ENCODE measurements at regions not wholly inside any gene's neighbourhood (a gene's known extent, or its start where the extent isn't known, plus 50 kb on each side); places are given as distances from the start of the nearest gene placed in this dataset.

DNA sequence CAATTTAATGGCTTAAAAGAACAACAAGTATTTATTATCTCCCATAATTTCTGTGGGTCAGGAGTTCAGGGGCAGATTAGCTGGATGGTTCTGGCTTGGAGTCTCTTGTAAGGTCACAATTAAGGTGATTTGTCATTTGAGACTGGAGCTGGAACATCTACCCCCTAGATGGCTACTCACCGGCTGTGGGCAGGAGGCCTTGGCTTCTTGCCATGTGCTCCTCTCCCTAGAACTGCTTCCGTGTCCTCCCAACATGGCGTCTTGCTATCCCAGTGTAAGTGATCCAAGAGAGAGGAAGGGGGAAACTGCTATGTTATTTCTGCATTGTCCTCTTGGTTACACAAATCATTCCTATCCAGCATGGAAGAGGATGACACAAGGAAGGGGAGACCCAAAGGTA is 210.2 kb upstream of the ECI2 start:
- H3K36me3 ChIP-seq (replicated peaks in 1 of 2; ENCODE audit: control insufficient read depth in 2 of 2, insufficient read depth in 2 of 2, low read length in 2 of 2), result no peaks in the 10 kb centered on the region
- no peak overlapping the region for H2BK5ac ChIP-seq (ENCODE audit: low read length)
- H3K9ac ChIP-seq (ENCODE audit: low read depth, low read length, poor library complexity), result no peak overlapping the region
- H3K4me1 ChIP-seq (ENCODE audit: control insufficient read depth in 2 of 2, insufficient read depth in 1 of 2, low read depth in 1 of 2, low read length in 2 of 2), result peaks cover 0 to 4% of the 10 kb centered on the region in 2 donors
- H3K27me3 ChIP-seq (ENCODE audit: control insufficient read depth in 3 of 3, insufficient read depth in 3 of 3, low read depth in 1 of 3, low read length in 3 of 3), result no peaks in the 10 kb centered on the region
- H4K91ac ChIP-seq (ENCODE audit: low read depth, low read length, poor library complexity), result no peak overlapping the region
- H3K23ac ChIP-seq (ENCODE audit: low read depth, low read length, poor library complexity), result no peak overlapping the region
- no peak overlapping the region for H3K4me3 ChIP-seq (ENCODE audit: low read length in 2 of 2)
- H3K14ac ChIP-seq (ENCODE audit: low read length), result no peak overlapping the region
- H3K4ac ChIP-seq (ENCODE audit: low read length), result no peak overlapping the region
- H3K18ac ChIP-seq (ENCODE audit: low read length), result no peak overlapping the region
- H3K4me2 ChIP-seq (ENCODE audit: insufficient read depth, low read length, poor library complexity, severe bottlenecking), result no peak overlapping the region
- no peaks in the 10 kb centered on the region for H3K9me3 ChIP-seq (replicated peaks in 1 of 2; ENCODE audit: control insufficient read depth in 2 of 2, insufficient read depth in 1 of 2, low read depth in 1 of 2, low read length in 2 of 2)
- no peak overlapping the region for H4K8ac ChIP-seq (ENCODE audit: low read depth, low read length)
- whole genome bisulfite sequencing, 2 donors (ENCODE audit: extremely low coverage in 2 of 2, insufficient read length in 2 of 2, insufficient replicate concordance in 1 of 2), result no CpG with 5 or more reads among the region's 3 CpGs
- no peak overlapping the region for H2AK5ac ChIP-seq (ENCODE audit: low read depth, low read length)
- H3K79me1 ChIP-seq (ENCODE audit: low read depth, low read length), result no peaks in the 10 kb centered on the region
- no peak overlapping the region for H2BK15ac ChIP-seq (ENCODE audit: low read length)
- DNase-seq (ENCODE audit: low spot score), result no peak
- H3K27ac ChIP-seq (replicated peaks; ENCODE audit: low read length), result no peak overlapping the region
- no peak overlapping the region for H2AFZ ChIP-seq (ENCODE audit: low read length)
- no peak overlapping the region for H2BK12ac ChIP-seq (ENCODE audit: low read length)
- no peak overlapping the region for H2BK120ac ChIP-seq (ENCODE audit: low read depth, low read length)

DNA sequence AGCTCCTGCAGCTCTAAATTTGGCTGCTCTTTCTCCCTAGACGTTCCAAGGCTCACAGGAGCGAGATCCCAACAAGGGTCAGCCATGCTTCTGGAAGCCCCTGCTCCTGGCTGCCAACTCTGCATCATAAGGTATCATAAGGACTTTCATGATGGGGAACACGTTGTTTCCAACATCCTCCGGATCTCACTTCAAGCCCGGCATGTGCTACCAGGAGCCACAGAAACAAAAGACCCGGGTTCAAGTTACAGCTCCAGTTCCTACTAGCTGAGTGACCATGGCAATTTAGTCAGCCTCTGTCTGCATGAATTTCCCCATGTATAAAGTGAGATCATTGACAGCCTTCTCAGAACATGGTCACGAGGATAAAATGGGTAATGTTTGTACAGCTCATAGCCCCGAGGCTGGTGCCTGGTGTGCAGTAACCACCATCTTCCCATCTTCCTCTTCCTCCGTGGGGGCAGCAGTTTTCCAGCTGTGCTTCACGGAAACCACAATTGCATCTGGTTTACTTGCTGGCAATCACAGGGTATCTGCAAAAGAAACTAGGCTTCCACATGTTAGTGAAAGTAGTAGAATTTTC is 209.0 kb upstream of the ECI2 start:
- Histone ChIP-seq H3K23ac (ENCODE audit: low read depth, low read length, poor library complexity) (no peak overlapping the region), H3K36me3 (replicated peaks in 1 of 2; ENCODE audit: control insufficient read depth in 2 of 2, insufficient read depth in 2 of 2, low read length in 2 of 2) (no peaks in the 10 kb centered on the region), H3K4ac (ENCODE audit: low read length) (no peak overlapping the region), H2AFZ (ENCODE audit: low read length) (no peak overlapping the region), H3K27me3 (ENCODE audit: control insufficient read depth in 3 of 3, insufficient read depth in 3 of 3, low read depth in 1 of 3, low read length in 3 of 3) (no peaks in the 10 kb centered on the region), H3K4me1 (ENCODE audit: control insufficient read depth in 2 of 2, insufficient read depth in 1 of 2, low read depth in 1 of 2, low read length in 2 of 2) (peaks cover 0 to 4% of the 10 kb centered on the region in 2 donors), H3K79me1 (ENCODE audit: low read depth, low read length) (no peaks in the 10 kb centered on the region), H2BK12ac (ENCODE audit: low read length) (no peak overlapping the region), H2AK5ac (ENCODE audit: low read depth, low read length) (peak overlapping the region; percentile 19), H3K27ac (replicated peaks; ENCODE audit: low read length) (no peak overlapping the region), H3K14ac (ENCODE audit: low read length) (no peak overlapping the region), H3K4me3 (ENCODE audit: low read length in 2 of 2) (no peak overlapping the region), H3K18ac (ENCODE audit: low read length) (no peak overlapping the region), H2BK5ac (ENCODE audit: low read length) (no peak overlapping the region), H3K9ac (ENCODE audit: low read depth, low read length, poor library complexity) (no peak overlapping the region), H2BK120ac (ENCODE audit: low read depth, low read length) (no peak overlapping the region), H4K91ac (ENCODE audit: low read depth, low read length, poor library complexity) (no peak overlapping the region), H2BK15ac (ENCODE audit: low read length) (no peak overlapping the region), H4K8ac (ENCODE audit: low read depth, low read length) (no peak overlapping the region), H3K9me3 (replicated peaks in 1 of 2; ENCODE audit: control insufficient read depth in 2 of 2, insufficient read depth in 1 of 2, low read depth in 1 of 2, low read length in 2 of 2) (no peaks in the 10 kb centered on the region), H3K4me2 (ENCODE audit: insufficient read depth, low read length, poor library complexity, severe bottlenecking) (no peak overlapping the region)
- WGBS, 2 donors (ENCODE audit: extremely low coverage in 2 of 2, insufficient read length in 2 of 2, insufficient replicate concordance in 1 of 2), result no CpG with 5 or more reads among the region's 10 CpGs
- no peak for DNase-seq (ENCODE audit: low spot score)

- no peak overlapping the region for H3K27ac ChIP-seq (replicated peaks; ENCODE audit: low read length)
- DNase-seq (ENCODE audit: low spot score), result no peak
- no peak overlapping the region for H2BK120ac ChIP-seq (ENCODE audit: low read depth, low read length)
- no peak overlapping the region for H3K18ac ChIP-seq (ENCODE audit: low read length)
- H3K36me3 ChIP-seq (replicated peaks in 1 of 2; ENCODE audit: control insufficient read depth in 2 of 2, insufficient read depth in 2 of 2, low read length in 2 of 2), result no peaks in the 10 kb centered on the region
- H3K4me3 ChIP-seq (ENCODE audit: low read length in 2 of 2), result no peak overlapping the region
- no peaks in the 10 kb centered on the region for H3K27me3 ChIP-seq (ENCODE audit: control insufficient read depth in 3 of 3, insufficient read depth in 3 of 3, low read depth in 1 of 3, low read length in 3 of 3)
- H4K8ac ChIP-seq (ENCODE audit: low read depth, low read length), result no peak overlapping the region
- no peak overlapping the region for H2AK5ac ChIP-seq (ENCODE audit: low read depth, low read length)
- no peak overlapping the region for H3K4ac ChIP-seq (ENCODE audit: low read length)
- H2BK5ac ChIP-seq (ENCODE audit: low read length), result no peak overlapping the region
- no peak overlapping the region for H3K23ac ChIP-seq (ENCODE audit: low read depth, low read length, poor library complexity)
- H3K14ac ChIP-seq (ENCODE audit: low read length), result no peak overlapping the region
- H2AFZ ChIP-seq (ENCODE audit: low read length), result no peak overlapping the region
- no peak overlapping the region for H2BK15ac ChIP-seq (ENCODE audit: low read length)
- H3K79me1 ChIP-seq (ENCODE audit: low read depth, low read length), result no peaks in the 10 kb centered on the region
- WGBS, 2 donors (ENCODE audit: extremely low coverage in 2 of 2, insufficient read length in 2 of 2, insufficient replicate concordance in 1 of 2), result no CpG with 5 or more reads among the region's 4 CpGs
- no peaks in the 10 kb centered on the region for H3K9me3 ChIP-seq (replicated peaks in 1 of 2; ENCODE audit: control insufficient read depth in 2 of 2, insufficient read depth in 1 of 2, low read depth in 1 of 2, low read length in 2 of 2)
- H3K9ac ChIP-seq (ENCODE audit: low read depth, low read length, poor library complexity), result no peak overlapping the region
- no peak overlapping the region for H3K4me2 ChIP-seq (ENCODE audit: insufficient read depth, low read length, poor library complexity, severe bottlenecking)
- H4K91ac ChIP-seq (ENCODE audit: low read depth, low read length, poor library complexity), result no peak overlapping the region
- H2BK12ac ChIP-seq (ENCODE audit: low read length), result no peak overlapping the region
- H3K4me1 ChIP-seq (ENCODE audit: control insufficient read depth in 2 of 2, insufficient read depth in 1 of 2, low read depth in 1 of 2, low read length in 2 of 2), result peaks cover 0 to 4% of the 10 kb centered on the region in 2 donors
Measured at GRCh38 chr6:4342407-4343137, 207.2 kb upstream of the ECI2 start.

GRCh38 chr6:4341078-4341797 is 205.9 kb upstream of the ECI2 start:
- no CpG with 5 or more reads among the region's 5 CpGs for WGBS, 2 donors (ENCODE audit: extremely low coverage in 2 of 2, insufficient read length in 2 of 2, insufficient replicate concordance in 1 of 2)

More at GRCh38 chr6:4341078-4341797, 205.9 kb upstream of the ECI2 start:
- no peak for DNase-seq (ENCODE audit: low spot score)
- H3K27ac ChIP-seq (replicated peaks; ENCODE audit: low read length), result no peak overlapping the region
- no peak overlapping the region for H3K4me3 ChIP-seq (ENCODE audit: low read length in 2 of 2)
- H3K9me3 ChIP-seq (replicated peaks in 1 of 2; ENCODE audit: control insufficient read depth in 2 of 2, insufficient read depth in 1 of 2, low read depth in 1 of 2, low read length in 2 of 2), result no peaks in the 10 kb centered on the region
- no peaks in the 10 kb centered on the region for H3K36me3 ChIP-seq (replicated peaks in 1 of 2; ENCODE audit: control insufficient read depth in 2 of 2, insufficient read depth in 2 of 2, low read length in 2 of 2)
- no peak overlapping the region for H3K18ac ChIP-seq (ENCODE audit: low read length)
- H3K14ac ChIP-seq (ENCODE audit: low read length), result no peak overlapping the region
- H3K9ac ChIP-seq (ENCODE audit: low read depth, low read length, poor library complexity), result no peak overlapping the region
- no peak overlapping the region for H2AK5ac ChIP-seq (ENCODE audit: low read depth, low read length)
- H2BK15ac ChIP-seq (ENCODE audit: low read length), result no peak overlapping the region
- H2AFZ ChIP-seq (ENCODE audit: low read length), result no peak overlapping the region
- H4K8ac ChIP-seq (ENCODE audit: low read depth, low read length), result no peak overlapping the region
- H3K4ac ChIP-seq (ENCODE audit: low read length), result no peak overlapping the region
- no peak overlapping the region for H2BK5ac ChIP-seq (ENCODE audit: low read length)
- H3K27me3 ChIP-seq (ENCODE audit: control insufficient read depth in 3 of 3, insufficient read depth in 3 of 3, low read depth in 1 of 3, low read length in 3 of 3), result no peaks in the 10 kb centered on the region
- H2BK12ac ChIP-seq (ENCODE audit: low read length), result no peak overlapping the region
- H3K4me2 ChIP-seq (ENCODE audit: insufficient read depth, low read length, poor library complexity, severe bottlenecking), result no peak overlapping the region
- H3K4me1 ChIP-seq (ENCODE audit: control insufficient read depth in 2 of 2, insufficient read depth in 1 of 2, low read depth in 1 of 2, low read length in 2 of 2), result no peaks in the 10 kb centered on the region
- no peak overlapping the region for H3K23ac ChIP-seq (ENCODE audit: low read depth, low read length, poor library complexity)
- H3K79me1 ChIP-seq (ENCODE audit: low read depth, low read length), result no peaks in the 10 kb centered on the region
- no peak overlapping the region for H2BK120ac ChIP-seq (ENCODE audit: low read depth, low read length)
- no peak overlapping the region for H4K91ac ChIP-seq (ENCODE audit: low read depth, low read length, poor library complexity)

Measured in neuronal stem cell (in vitro differentiated cells).